ENCODE measurements at regions not wholly inside any gene's neighbourhood (a gene's known extent, or its start where the extent isn't known, plus 50 kb on each side); places are given as distances from the start of the nearest gene placed in this dataset.

DNA sequence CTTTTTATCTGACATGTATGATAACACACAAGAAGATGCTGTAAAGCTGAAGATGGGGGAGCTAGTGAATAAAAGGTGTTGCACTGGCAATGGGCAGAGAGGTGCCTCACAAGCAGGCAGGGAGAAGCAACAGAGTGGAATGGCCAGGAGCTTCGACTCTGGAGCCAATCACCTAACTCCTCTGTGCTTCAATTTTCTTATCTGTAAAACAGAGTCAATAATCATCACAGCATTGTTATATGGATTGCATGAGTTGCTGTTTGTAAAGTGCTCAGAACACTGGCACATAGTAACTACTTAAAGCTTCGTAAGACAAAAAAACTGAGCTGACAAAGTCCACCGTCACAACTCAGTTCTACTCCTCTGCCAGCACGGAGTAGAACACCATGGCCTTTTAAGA lies 254.2 kb upstream of the POM121L12 start:
- TF ChIP-seq GATA2 (IDR thresholded peaks at IDR 0.05; ENCODE audit: low read depth, low read length) (no peak), GATA3 (IDR thresholded peaks at IDR 0.05; ENCODE audit: low read depth, low read length) (no peak)
